ENCODE measurements at regions not wholly inside any gene's neighbourhood (a gene's known extent, or its start where the extent isn't known, plus 50 kb on each side); places are given as distances from the start of the nearest gene placed in this dataset.
"Not testable (repeated sequence)": the region's sequence is repeated elsewhere in the genome, so short reads cannot be mapped to it uniquely, and the experiment has no call there.

DNA sequence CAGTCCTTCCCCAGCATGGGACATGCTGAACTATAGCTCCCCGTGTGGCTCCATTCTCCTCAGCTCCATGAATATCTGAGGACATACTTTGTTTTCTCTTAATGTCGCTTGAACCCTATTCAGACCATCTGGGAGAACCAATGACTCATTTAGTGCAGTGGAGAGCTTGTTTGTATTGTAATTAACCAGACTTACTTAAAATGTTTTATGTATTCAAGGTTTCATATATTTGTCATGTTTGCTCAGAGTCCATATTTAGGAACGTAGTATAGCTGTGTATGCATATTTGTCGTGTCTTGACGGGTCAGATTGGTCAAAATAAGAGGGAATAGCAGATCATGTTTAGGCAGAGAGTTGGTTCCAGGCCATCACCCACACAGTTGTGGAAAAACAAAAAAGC is 150.1 kb upstream of the NTRK2 start:
- Histone ChIP-seq H3K4me2 (ENCODE audit: extremely low read depth, insufficient read depth, low read length) (no peak overlapping the region), H4K20me1 (ENCODE audit: control insufficient read depth, extremely low read depth, insufficient read depth, low read length) (no peaks in the 10 kb centered on the region), H3K9me3 (ENCODE audit: control insufficient read depth, insufficient read depth, low read depth, low read length) (no peaks in the 10 kb centered on the region), H3K9ac (ENCODE audit: insufficient read depth, low read length) (no peak overlapping the region), H3K79me2 (ENCODE audit: control insufficient read depth, insufficient read depth, low read length) (no peaks in the 10 kb centered on the region), H2AFZ (ENCODE audit: low read length) (no peak overlapping the region), H3K4me3 (replicated peaks in 1 of 4; ENCODE audit: control extremely low read depth in 1 of 4, insufficient read depth in 1 of 4, low read depth in 3 of 4, low read length in 4 of 4) (no peak overlapping the region), H3K27ac (ENCODE audit: insufficient read depth, low read length) (no peak overlapping the region), H3K36me3 (ENCODE audit: control insufficient read depth, insufficient read depth, low read length) (no peaks in the 10 kb centered on the region), H3K4me1 (ENCODE audit: control insufficient read depth, extremely low read depth, insufficient read depth, low read length) (no peaks in the 10 kb centered on the region), H3K27me3 (ENCODE audit: control insufficient read depth, insufficient read depth, low read length) (no peaks in the 10 kb centered on the region)
- no peak for TF ChIP-seq EZH2 (IDR thresholded peaks at IDR 0.05; ENCODE audit: low read length, missing control alignments)
- TF ChIP-seq, protein P1, sequence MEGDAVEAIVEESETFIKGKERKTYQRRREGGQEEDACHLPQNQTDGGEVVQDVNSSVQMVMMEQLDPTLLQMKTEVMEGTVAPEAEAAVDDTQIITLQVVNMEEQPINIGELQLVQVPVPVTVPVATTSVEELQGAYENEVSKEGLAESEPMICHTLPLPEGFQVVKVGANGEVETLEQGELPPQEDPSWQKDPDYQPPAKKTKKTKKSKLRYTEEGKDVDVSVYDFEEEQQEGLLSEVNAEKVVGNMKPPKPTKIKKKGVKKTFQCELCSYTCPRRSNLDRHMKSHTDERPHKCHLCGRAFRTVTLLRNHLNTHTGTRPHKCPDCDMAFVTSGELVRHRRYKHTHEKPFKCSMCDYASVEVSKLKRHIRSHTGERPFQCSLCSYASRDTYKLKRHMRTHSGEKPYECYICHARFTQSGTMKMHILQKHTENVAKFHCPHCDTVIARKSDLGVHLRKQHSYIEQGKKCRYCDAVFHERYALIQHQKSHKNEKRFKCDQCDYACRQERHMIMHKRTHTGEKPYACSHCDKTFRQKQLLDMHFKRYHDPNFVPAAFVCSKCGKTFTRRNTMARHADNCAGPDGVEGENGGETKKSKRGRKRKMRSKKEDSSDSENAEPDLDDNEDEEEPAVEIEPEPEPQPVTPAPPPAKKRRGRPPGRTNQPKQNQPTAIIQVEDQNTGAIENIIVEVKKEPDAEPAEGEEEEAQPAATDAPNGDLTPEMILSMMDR (conservative IDR thresholded peaks at IDR 0.05 in 1 of 2, IDR thresholded peaks at IDR 0.05 in 1 of 2; ENCODE audit: low read depth in 1 of 2, low read length in 2 of 2) = no peak
- no peak for DNase-seq (ENCODE audit: low read depth in 2 of 2)

DNA sequence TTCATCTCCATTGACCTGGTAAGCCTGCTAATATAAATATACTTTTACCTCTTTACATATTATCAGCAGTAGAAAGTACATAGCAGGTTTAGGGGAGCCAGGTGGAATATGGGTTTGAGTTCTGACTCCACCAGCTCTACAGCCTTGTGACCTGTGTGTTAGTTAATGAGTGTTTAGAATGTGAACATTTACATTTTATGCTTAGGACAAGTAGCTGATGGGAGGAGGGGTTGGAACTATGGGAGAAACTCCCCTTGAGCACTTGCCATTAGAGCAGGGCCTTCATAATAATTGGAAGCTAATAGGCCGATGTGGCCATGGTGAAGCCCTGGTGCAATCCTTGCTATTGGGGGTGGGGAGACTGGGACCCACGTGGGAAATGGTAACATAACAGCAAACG is 148.3 kb upstream of the NTRK2 start:
- no peak for DNase-seq (ENCODE audit: low read depth in 2 of 2)
- H3K79me2 ChIP-seq (ENCODE audit: control insufficient read depth, insufficient read depth, low read length) = no peaks in the 10 kb centered on the region
- TF ChIP-seq, protein P1 (conservative IDR thresholded peaks at IDR 0.05 in 1 of 2, IDR thresholded peaks at IDR 0.05 in 1 of 2; ENCODE audit: low read depth in 1 of 2, low read length in 2 of 2) = no peak
- TF ChIP-seq EZH2 (IDR thresholded peaks at IDR 0.05; ENCODE audit: low read length, missing control alignments) = no peak
- no peak overlapping the region for H3K4me2 ChIP-seq (ENCODE audit: extremely low read depth, insufficient read depth, low read length)
- H3K9me3 ChIP-seq (ENCODE audit: control insufficient read depth, insufficient read depth, low read depth, low read length) = no peaks in the 10 kb centered on the region
- no peak overlapping the region for H3K27ac ChIP-seq (ENCODE audit: insufficient read depth, low read length)
- no peaks in the 10 kb centered on the region for H3K27me3 ChIP-seq (ENCODE audit: control insufficient read depth, insufficient read depth, low read length)
- no peaks in the 10 kb centered on the region for H4K20me1 ChIP-seq (ENCODE audit: control insufficient read depth, extremely low read depth, insufficient read depth, low read length)
- no peak overlapping the region for H3K4me3 ChIP-seq (replicated peaks in 1 of 4; ENCODE audit: control extremely low read depth in 1 of 4, insufficient read depth in 1 of 4, low read depth in 3 of 4, low read length in 4 of 4)
- no peak overlapping the region for H3K9ac ChIP-seq (ENCODE audit: insufficient read depth, low read length)
- no peak overlapping the region for H2AFZ ChIP-seq (ENCODE audit: low read length)
- no peaks in the 10 kb centered on the region for H3K4me1 ChIP-seq (ENCODE audit: control insufficient read depth, extremely low read depth, insufficient read depth, low read length)
- H3K36me3 ChIP-seq (ENCODE audit: control insufficient read depth, insufficient read depth, low read length) = no peaks in the 10 kb centered on the region

DNA sequence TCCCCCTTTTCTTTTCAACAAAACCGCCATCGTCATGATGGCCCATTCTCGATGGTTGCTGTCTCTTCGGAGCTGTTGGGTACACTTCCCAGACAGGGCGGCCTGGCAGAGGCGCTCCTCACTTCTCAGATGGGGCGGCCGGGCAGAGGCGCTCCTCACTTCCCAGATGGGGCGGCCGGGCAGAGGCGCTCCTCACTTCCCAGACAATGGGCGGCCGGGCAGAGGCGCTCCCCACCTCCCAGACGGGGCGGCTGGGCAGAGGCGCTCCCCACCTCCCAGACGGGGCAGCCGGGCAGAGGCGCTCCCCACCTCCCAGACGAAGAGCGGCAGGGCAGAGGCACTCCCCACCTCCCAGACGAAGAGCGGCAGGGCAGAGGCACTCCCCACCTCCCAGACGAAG is 143.3 kb upstream of the NTRK2 start:
- H3K4me2 ChIP-seq (ENCODE audit: extremely low read depth, insufficient read depth, low read length); H3K79me2 ChIP-seq (ENCODE audit: control insufficient read depth, insufficient read depth, low read length); H3K27me3 ChIP-seq (ENCODE audit: control insufficient read depth, insufficient read depth, low read length); H3K9me3 ChIP-seq (ENCODE audit: control insufficient read depth, insufficient read depth, low read depth, low read length); H3K27ac ChIP-seq (ENCODE audit: insufficient read depth, low read length); H4K20me1 ChIP-seq (ENCODE audit: control insufficient read depth, extremely low read depth, insufficient read depth, low read length); H2AFZ ChIP-seq (ENCODE audit: low read length); H3K36me3 ChIP-seq (ENCODE audit: control insufficient read depth, insufficient read depth, low read length); H3K9ac ChIP-seq (ENCODE audit: insufficient read depth, low read length); H3K4me3 ChIP-seq (replicated peaks in 1 of 4; ENCODE audit: control extremely low read depth in 1 of 4, insufficient read depth in 1 of 4, low read depth in 3 of 4, low read length in 4 of 4); H3K4me1 ChIP-seq (ENCODE audit: control insufficient read depth, extremely low read depth, insufficient read depth, low read length); DNase-seq (ENCODE audit: low read depth in 2 of 2): not testable (repeated sequence)

DNA sequence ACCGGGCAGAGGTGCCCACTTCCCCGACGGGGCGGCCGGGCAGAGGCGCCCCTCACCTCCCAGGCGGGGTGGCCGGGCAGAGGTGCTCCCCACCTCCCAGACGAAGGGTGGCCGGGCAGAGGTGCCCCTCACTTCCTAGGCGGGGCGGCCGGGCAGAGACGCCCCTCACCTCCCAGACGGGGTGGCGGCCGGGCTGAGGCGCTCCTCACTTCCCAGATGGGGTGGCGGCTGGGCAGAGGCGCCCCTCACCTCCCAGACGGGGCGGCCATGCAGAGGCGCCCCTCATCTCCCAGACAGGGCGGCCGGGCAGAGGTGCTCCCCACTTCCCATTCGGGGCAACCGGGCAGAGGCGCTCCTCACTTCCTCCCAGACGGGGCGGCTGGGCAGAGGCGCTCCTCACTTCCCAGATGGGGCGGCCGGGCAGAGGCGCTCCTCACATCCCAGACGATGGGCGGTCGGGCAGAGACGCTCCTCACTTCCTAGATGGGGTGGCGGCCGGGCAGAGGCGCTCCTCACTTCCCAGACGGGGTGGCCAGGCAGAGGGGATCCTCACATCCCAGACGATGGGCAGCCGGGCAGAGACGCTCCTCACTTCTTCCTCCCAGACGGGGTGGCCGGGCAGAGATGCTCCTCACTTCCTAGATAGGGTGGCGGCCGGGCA is 142.3 kb upstream of the NTRK2 start:
- not testable (repeated sequence) for H3K9ac ChIP-seq (ENCODE audit: insufficient read depth, low read length); H4K20me1 ChIP-seq (ENCODE audit: control insufficient read depth, extremely low read depth, insufficient read depth, low read length); H3K27me3 ChIP-seq (ENCODE audit: control insufficient read depth, insufficient read depth, low read length); H3K4me1 ChIP-seq (ENCODE audit: control insufficient read depth, extremely low read depth, insufficient read depth, low read length); DNase-seq (ENCODE audit: low read depth in 2 of 2); H3K9me3 ChIP-seq (ENCODE audit: control insufficient read depth, insufficient read depth, low read depth, low read length); H3K27ac ChIP-seq (ENCODE audit: insufficient read depth, low read length); H3K36me3 ChIP-seq (ENCODE audit: control insufficient read depth, insufficient read depth, low read length); H3K79me2 ChIP-seq (ENCODE audit: control insufficient read depth, insufficient read depth, low read length); H2AFZ ChIP-seq (ENCODE audit: low read length); H3K4me2 ChIP-seq (ENCODE audit: extremely low read depth, insufficient read depth, low read length); H3K4me3 ChIP-seq (replicated peaks in 1 of 4; ENCODE audit: control extremely low read depth in 1 of 4, insufficient read depth in 1 of 4, low read depth in 3 of 4, low read length in 4 of 4)

DNA sequence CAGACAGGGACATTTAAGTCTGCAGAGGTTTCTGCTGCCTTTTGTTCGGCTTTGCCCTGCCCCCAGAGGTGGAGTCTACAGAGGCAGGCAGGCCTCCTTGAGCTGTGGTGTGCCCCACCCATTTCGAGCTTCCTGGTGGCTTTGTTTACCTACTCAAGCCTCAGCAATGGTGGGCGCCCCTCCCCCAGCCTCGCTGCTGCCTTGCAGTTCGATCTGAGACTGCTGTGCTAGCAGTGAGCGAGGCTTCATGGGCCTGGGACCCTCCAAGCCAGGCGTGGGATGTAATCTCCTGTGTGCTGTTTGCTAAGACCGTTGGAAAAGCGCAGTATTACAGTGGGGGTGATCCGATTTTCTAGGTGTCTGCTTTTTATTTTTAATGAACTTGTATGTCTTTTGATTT is 133.6 kb upstream of the NTRK2 start:
- H3K4me2 ChIP-seq (ENCODE audit: extremely low read depth, insufficient read depth, low read length); H3K79me2 ChIP-seq (ENCODE audit: control insufficient read depth, insufficient read depth, low read length); H3K27me3 ChIP-seq (ENCODE audit: control insufficient read depth, insufficient read depth, low read length); H3K9me3 ChIP-seq (ENCODE audit: control insufficient read depth, insufficient read depth, low read depth, low read length); H3K4me3 ChIP-seq (replicated peaks in 1 of 4; ENCODE audit: control extremely low read depth in 1 of 4, insufficient read depth in 1 of 4, low read depth in 3 of 4, low read length in 4 of 4); H3K4me1 ChIP-seq (ENCODE audit: control insufficient read depth, extremely low read depth, insufficient read depth, low read length); H3K36me3 ChIP-seq (ENCODE audit: control insufficient read depth, insufficient read depth, low read length); H4K20me1 ChIP-seq (ENCODE audit: control insufficient read depth, extremely low read depth, insufficient read depth, low read length); DNase-seq (ENCODE audit: low read depth in 2 of 2); H3K27ac ChIP-seq (ENCODE audit: insufficient read depth, low read length); H3K9ac ChIP-seq (ENCODE audit: insufficient read depth, low read length); H2AFZ ChIP-seq (ENCODE audit: low read length): not testable (repeated sequence)

Measured in fibroblast of lung (primary cell).